ENCODE measurements at regions not wholly inside any gene's neighbourhood (a gene's known extent, or its start where the extent isn't known, plus 50 kb on each side); places are given as distances from the start of the nearest gene placed in this dataset.
A peak's percentile ranks its signal among the peaks of the same experiment; 100 is the strongest.

DNA sequence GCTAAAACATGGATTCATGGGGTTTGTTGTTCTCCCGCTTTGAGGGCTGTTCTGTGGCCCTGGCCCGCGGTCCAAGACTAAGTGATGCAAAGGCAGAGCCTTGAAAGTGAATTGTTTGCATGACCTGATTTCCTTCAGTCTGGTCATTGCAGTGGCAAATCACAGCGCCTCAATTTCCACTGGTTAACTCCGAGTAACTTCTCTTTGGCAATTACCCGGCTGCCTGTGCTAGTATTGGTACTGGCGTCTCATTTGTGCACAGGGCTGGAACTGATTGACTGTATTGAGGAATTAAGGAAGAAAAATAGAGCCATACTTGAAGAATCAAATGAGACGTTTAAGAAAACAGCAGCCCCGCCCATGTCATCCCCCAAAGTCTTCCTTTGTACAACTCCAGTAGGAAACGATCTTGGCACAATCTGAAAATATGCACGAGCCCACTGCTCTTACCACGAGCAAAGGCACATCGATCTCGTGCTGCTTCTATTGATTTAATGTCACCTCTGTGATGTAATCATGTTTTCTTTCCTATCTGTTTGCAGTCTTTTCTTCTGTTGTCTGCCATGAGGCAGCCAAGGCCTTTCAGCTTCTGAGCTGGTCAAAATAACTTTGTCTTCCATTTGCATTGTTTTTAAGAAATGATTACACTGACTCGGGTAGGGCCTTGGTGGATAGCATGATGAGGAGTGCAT, 60.6 kb upstream of the SHH start:
- in situ Hi-C loops (cut with MboI; ENCODE audit: low pct_unique_long_range_greater_than_20kb in 2 of 9, low sequenced_read_pairs in 9 of 9, unreplicated experiment in 9 of 9), result no loop called here
- H3K27ac ChIP-seq, result no peak overlapping the region
- peak in 1 of 8 experiments; percentile 45 for ATAC-seq (replicated peaks in 6 of 8)
- 17 to 87% (median 54%) methylated on average over 2 to 13 of the region's 15 CpGs; no CpG with 5 or more reads in 2 of the 10 experiments for WGBS, 10 experiments
- H3K4me1 ChIP-seq (replicated peaks in 1 of 2), result no peaks in the 10 kb centered on the region
- H3K4me3 ChIP-seq, result no peak overlapping the region

DNA sequence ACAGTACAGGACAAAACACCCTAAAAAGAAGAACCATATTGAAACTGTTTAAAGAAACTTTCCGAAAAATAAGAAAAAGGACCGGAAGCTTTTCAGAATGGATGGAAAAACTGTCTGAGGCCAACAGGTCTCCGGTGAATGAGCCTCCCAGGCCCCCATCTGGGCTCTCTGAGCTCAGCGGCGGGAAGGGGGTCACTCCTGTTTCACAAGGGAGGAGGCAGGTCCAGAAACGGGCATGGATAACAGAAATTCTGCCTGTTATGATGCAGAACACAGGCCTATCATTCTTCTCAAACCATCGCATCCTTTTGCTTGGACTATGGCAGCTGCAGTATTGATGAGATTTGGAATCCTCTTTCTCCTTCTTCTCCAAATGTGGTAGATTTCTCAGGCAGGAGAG, 58.9 kb upstream of the SHH start:
- WGBS, 10 experiments, result 42 to 100% (median 90%) methylated on average over 1 to 4 of the region's 7 CpGs; no CpG with 5 or more reads in 4 of the 10 experiments
- in situ Hi-C loops (cut with MboI; ENCODE audit: low pct_unique_long_range_greater_than_20kb in 2 of 9, low sequenced_read_pairs in 9 of 9, unreplicated experiment in 9 of 9), result no loop called here
- H3K4me3 ChIP-seq, result no peak overlapping the region
- no peak for ATAC-seq (replicated peaks in 6 of 8)
- H3K4me1 ChIP-seq (replicated peaks in 1 of 2), result no peaks in the 10 kb centered on the region
- no peak overlapping the region for H3K27ac ChIP-seq

DNA sequence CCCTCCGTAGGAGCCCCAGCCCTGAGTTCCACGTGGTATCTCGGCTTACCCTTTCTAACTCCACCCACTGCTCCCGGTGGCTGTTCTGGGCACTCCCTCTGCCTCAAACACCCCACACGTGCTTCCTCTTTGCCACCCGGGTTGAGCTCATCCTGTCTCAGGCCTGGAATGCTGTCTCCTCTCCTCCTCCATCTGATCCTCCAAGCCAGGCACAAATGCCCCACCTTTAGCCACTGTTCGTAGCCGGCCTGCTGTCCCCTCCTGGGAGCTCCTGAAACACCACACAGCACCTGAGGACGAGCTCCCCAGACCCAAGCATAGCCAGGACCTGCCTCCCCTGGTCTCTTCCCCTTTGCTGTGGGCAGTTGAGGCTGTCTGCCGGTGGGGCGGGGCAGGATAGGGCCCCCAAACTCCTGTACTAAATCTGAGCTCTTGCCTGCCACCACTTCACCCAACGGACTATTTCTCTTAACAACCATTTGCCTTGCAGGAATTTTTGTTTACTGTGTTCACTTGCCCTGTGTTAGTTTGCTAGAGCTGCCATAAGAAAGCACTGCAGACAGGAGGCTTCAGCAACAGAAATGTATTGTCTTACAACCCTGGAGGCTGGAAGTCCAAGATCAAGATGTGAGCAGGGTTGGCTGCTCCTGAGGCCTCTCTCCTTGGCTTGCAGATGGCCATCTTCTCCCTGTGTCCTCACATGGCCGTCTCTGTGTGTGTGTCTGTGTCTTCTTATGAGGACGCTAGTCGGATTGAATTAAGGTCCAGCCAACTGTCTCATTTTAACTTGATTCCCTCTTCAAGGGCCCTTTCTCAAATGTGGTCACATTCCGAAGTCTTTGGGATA, 58.3 kb upstream of the SHH start:
- no peak for ATAC-seq (replicated peaks in 6 of 8)
- in situ Hi-C loops (cut with MboI; ENCODE audit: low pct_unique_long_range_greater_than_20kb in 2 of 9, low sequenced_read_pairs in 9 of 9, unreplicated experiment in 9 of 9), result no loop called here
- WGBS, 10 experiments, result 0 to 100% (median 48%) methylated on average over 2 to 10 of the region's 16 CpGs
- Histone ChIP-seq H3K4me3 (no peak overlapping the region), H3K27ac (no peak overlapping the region), H3K4me1 (replicated peaks in 1 of 2) (no peaks in the 10 kb centered on the region)

DNA sequence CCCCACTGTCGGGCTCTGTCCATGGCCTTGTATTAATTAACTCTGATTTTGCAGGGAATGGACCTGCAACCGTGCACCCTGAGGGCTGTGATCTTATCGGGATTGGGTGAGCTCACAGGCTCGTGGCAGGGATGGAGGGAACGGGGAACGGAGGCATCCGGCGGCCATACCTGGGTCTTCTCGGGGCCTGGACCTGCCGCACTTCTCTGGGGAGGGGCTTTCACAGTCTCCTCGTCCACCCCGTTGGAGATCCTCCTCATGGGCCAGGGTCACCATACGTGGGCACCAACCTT, 57.5 kb upstream of the SHH start:
- ATAC-seq (replicated peaks in 6 of 8), result no peak
- 0 to 84% methylated on average over 1 to 10 of the region's 13 CpGs; no CpG with 5 or more reads in 8 of the 10 experiments for WGBS, 10 experiments
- H3K4me3 ChIP-seq, result no peak overlapping the region
- no peak overlapping the region for H3K27ac ChIP-seq
- in situ Hi-C loops (cut with MboI; ENCODE audit: low pct_unique_long_range_greater_than_20kb in 2 of 9, low sequenced_read_pairs in 9 of 9, unreplicated experiment in 9 of 9), result no loop called here
- H3K4me1 ChIP-seq (replicated peaks in 1 of 2), result no peaks in the 10 kb centered on the region

GRCh38 chr7:155868955-155869783, 56.9 kb upstream of the SHH start:
- Histone ChIP-seq H3K4me3 (no peak overlapping the region), H3K27ac (no peak overlapping the region), H3K4me1 (replicated peaks in 1 of 2) (no peaks in the 10 kb centered on the region)
- 7 to 100% (median 64%) methylated on average over 1 to 5 of the region's 10 CpGs; no CpG with 5 or more reads in 1 of the 10 experiments for WGBS, 10 experiments
- in situ Hi-C loops (cut with MboI; ENCODE audit: low pct_unique_long_range_greater_than_20kb in 2 of 9, low sequenced_read_pairs in 9 of 9, unreplicated experiment in 9 of 9), result no loop called here
- ATAC-seq (replicated peaks in 6 of 8), result no peak

- Histone ChIP-seq H3K27ac (no peak overlapping the region), H3K4me3 (no peak overlapping the region), H3K4me1 (replicated peaks in 1 of 2) (no peaks in the 10 kb centered on the region)
- 0 to 90% (median 67%) methylated on average over 1 to 4 of the region's 6 CpGs; no CpG with 5 or more reads in 1 of the 10 experiments for WGBS, 10 experiments
- ATAC-seq (replicated peaks in 6 of 8), result no peak
- in situ Hi-C loops (cut with MboI; ENCODE audit: low pct_unique_long_range_greater_than_20kb in 2 of 9, low sequenced_read_pairs in 9 of 9, unreplicated experiment in 9 of 9), result no loop called here
These were observed 55.6 kb upstream of the SHH start for GRCh38 chr7:155867734-155868400.

DNA sequence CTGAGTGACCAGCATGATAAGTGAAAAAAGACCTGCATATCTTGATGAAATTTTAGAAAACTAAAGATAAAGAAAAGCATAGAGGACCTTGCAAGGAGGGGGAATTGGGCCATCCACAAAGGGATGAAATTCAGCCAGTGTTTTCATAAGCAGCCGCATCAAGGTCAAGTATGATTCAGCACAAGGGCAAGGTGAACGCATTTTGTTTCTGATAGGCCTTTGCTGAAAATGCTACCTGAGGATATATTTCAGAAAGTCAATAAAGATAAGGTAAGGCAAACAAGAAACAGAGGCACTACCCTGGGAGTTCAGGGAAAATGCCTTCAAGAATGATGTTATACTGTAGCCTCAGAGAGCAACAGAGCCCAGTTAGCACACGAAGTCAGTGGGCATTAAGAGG, 55.0 kb upstream of the SHH start:
- in situ Hi-C loops (cut with MboI; ENCODE audit: low pct_unique_long_range_greater_than_20kb in 2 of 9, low sequenced_read_pairs in 9 of 9, unreplicated experiment in 9 of 9), result no loop called here
- ATAC-seq (replicated peaks in 6 of 8), result no peak
- Histone ChIP-seq H3K27ac (no peak overlapping the region), H3K4me1 (replicated peaks in 1 of 2) (no peaks in the 10 kb centered on the region), H3K4me3 (no peak overlapping the region)
- WGBS, 10 experiments, result 0 to 100% (median 70%) methylated on average over 1 to 3 of the region's 3 CpGs; no CpG with 5 or more reads in 2 of the 10 experiments

DNA sequence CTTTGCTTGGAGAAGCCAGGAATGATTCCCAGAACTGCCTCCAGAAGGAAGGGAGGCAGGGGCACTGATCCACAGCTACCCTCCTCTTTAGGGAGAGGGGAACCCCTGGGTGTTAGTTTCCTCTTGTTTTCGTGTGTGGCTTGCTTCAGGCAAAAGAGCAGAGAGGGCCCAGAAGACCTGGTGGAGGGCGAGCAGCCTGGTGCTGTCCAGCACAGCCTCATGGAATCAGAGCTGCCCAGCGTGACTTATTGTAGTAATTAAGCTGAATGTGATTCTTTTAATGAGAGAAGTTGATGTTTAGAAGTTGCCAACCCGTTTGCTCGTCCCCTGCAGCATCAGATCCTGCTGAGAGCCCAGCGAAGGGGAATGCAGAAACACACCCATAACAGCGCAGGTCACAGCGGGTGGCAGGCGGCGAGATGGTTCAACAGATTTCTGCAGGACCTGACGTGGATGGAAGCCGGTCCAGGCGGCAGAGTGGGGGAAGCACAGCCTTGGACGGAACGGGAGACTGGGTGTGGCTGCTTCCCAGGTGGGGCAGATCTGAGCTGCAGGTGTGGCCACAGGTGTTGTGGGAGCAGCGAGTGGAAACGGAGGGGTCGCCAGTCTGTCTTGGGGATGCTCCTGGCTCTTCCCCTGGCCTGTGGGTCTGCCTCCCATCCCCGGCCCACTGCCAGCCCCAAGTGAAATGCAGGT, 53.7 kb upstream of the SHH start:
- in situ Hi-C loops (cut with MboI; ENCODE audit: low pct_unique_long_range_greater_than_20kb in 2 of 9, low sequenced_read_pairs in 9 of 9, unreplicated experiment in 9 of 9), result no loop called here
- H3K4me1 ChIP-seq (replicated peaks in 1 of 2), result no peaks in the 10 kb centered on the region
- WGBS, 10 experiments, result 0 to 61% (median 40%) methylated on average over 1 to 13 of the region's 19 CpGs; no CpG with 5 or more reads in 3 of the 10 experiments
- no peak overlapping the region for H3K4me3 ChIP-seq
- no peak for ATAC-seq (replicated peaks in 6 of 8)
- H3K27ac ChIP-seq, result no peak overlapping the region

- in situ Hi-C loops (cut with MboI; ENCODE audit: low pct_unique_long_range_greater_than_20kb in 2 of 9, low sequenced_read_pairs in 9 of 9, unreplicated experiment in 9 of 9), result no loop called here
- Histone ChIP-seq H3K4me3 (no peak overlapping the region), H3K4me1 (replicated peaks in 1 of 2) (no peaks in the 10 kb centered on the region), H3K27ac (no peak overlapping the region)
- 0 to 80% (median 36%) methylated on average over 1 to 7 of the region's 11 CpGs; no CpG with 5 or more reads in 2 of the 10 experiments for WGBS, 10 experiments
- no peak for ATAC-seq (replicated peaks in 6 of 8)
These were observed 52.9 kb upstream of the SHH start for GRCh38 chr7:155864991-155865690.

- H3K4me3 ChIP-seq, result no peak overlapping the region
- in situ Hi-C loops (cut with MboI; ENCODE audit: low pct_unique_long_range_greater_than_20kb in 2 of 9, low sequenced_read_pairs in 9 of 9, unreplicated experiment in 9 of 9), result no loop called here
These were observed 52.2 kb upstream of the SHH start for GRCh38 chr7:155864271-155864985.

GRCh38 chr7:155863721-155864151, 51.5 kb upstream of the SHH start:
- in situ Hi-C loops (cut with MboI; ENCODE audit: low pct_unique_long_range_greater_than_20kb in 2 of 9, low sequenced_read_pairs in 9 of 9, unreplicated experiment in 9 of 9), result no loop called here
- 60 to 100% (median 78%) methylated on average over 1 to 3 of the region's 11 CpGs; no CpG with 5 or more reads in 7 of the 10 experiments for WGBS, 10 experiments
- H3K4me1 ChIP-seq (replicated peaks in 1 of 2), result no peaks in the 10 kb centered on the region
- no peak overlapping the region for H3K27ac ChIP-seq
- H3K4me3 ChIP-seq, result no peak overlapping the region
- no peak for ATAC-seq (replicated peaks in 6 of 8)

More at GRCh38 chr7:155864271-155864985, 52.2 kb upstream of the SHH start:
- no peaks in the 10 kb centered on the region for H3K4me1 ChIP-seq (replicated peaks in 1 of 2)
- WGBS, 10 experiments, result 0 to 90% (median 50%) methylated on average over 1 to 9 of the region's 10 CpGs; no CpG with 5 or more reads in 2 of the 10 experiments
- no peak for ATAC-seq (replicated peaks in 6 of 8)
- H3K27ac ChIP-seq, result no peak overlapping the region
